SJCRH30 (cell line): ENCODE measurements at regions not wholly inside any gene's neighbourhood (a gene's known extent, or its start where the extent isn't known, plus 50 kb on each side); places are given as distances from the start of the nearest gene placed in this dataset.

Experiments used
- DNase-seq, 2 experiments: peaks; one replicate each; pipeline ENCODE4 v3.0.0-alpha.2; 2015 to 2020
- H3K27ac ChIP-seq: fragments of 250-450 bp; sonication (Bioruptor Pico); 2 replicates; pipeline ENCODE4 v1.5.1; 2020; ENCODE audit warnings: mild to moderate bottlenecking, moderate library complexity
- H3K27me3 ChIP-seq: fragments of 250-450 bp; sonication (Bioruptor Pico); 2 replicates; pipeline ENCODE4 v1.5.1; 2020; ENCODE audit warnings: mild to moderate bottlenecking, moderate library complexity
- H3K36me3 ChIP-seq: fragments of 250-450 bp; sonication (Bioruptor Pico); 2 replicates; pipeline ENCODE4 v1.5.1; 2020; ENCODE audit warnings: mild to moderate bottlenecking, moderate library complexity
- H3K4me1 ChIP-seq: fragments of 250-450 bp; sonication (Bioruptor Pico); 2 replicates; pipeline ENCODE4 v1.5.1; 2020; ENCODE audit warnings: mild to moderate bottlenecking, moderate library complexity
- H3K4me3 ChIP-seq: fragments of 250-450 bp; sonication (Bioruptor Pico); 2 replicates; pipeline ENCODE4 v1.5.1; 2020; ENCODE audit warnings: mild to moderate bottlenecking, moderate library complexity
- H3K9me3 ChIP-seq: fragments of 250-450 bp; sonication (Bioruptor Pico); replicated peaks from 2 replicates; pipeline ENCODE4 v1.5.1; 2020; ENCODE audit warnings: mild to moderate bottlenecking, moderate library complexity

- H3K9me3 ChIP-seq: no peaks in the 10 kb centered on the region
- H3K36me3 ChIP-seq: no peaks in the 10 kb centered on the region
- no peak overlapping the region for H3K4me3 ChIP-seq
- peak; percentile 9 to 65 for DNase-seq
- no peaks in the 10 kb centered on the region for H3K4me1 ChIP-seq
- H3K27me3 ChIP-seq: no peaks in the 10 kb centered on the region
- H3K27ac ChIP-seq: no peak overlapping the region
Observed at GRCh38 chr3:87350367-87351199, 74.2 kb upstream of the POU1F1 start.

GRCh38 chr3:87349833-87350232, 73.4 kb upstream of the POU1F1 start:
- H3K27me3 ChIP-seq: no peaks in the 10 kb centered on the region
- H3K36me3 ChIP-seq: no peaks in the 10 kb centered on the region
- H3K9me3 ChIP-seq: no peaks in the 10 kb centered on the region
- H3K4me3 ChIP-seq: no peak overlapping the region
- no peaks in the 10 kb centered on the region for H3K4me1 ChIP-seq
- H3K27ac ChIP-seq: no peak overlapping the region
- DNase-seq: no peak

GRCh38 chr3:87336761-87337160, 60.4 kb upstream of the POU1F1 start:
- DNase-seq: peak; percentile 64 to 79
- Histone ChIP-seq H3K4me3 (peak overlapping the region; percentile 37), H3K36me3 (no peaks in the 10 kb centered on the region), H3K9me3 (peaks cover 9% of the 10 kb centered on the region; the same call in 1 of the 2 replicates), H3K4me1 (peaks cover 30% of the 10 kb centered on the region), H3K27ac (peak overlapping the region; percentile 65), H3K27me3 (no peaks in the 10 kb centered on the region)

- no peak overlapping the region for H3K27ac ChIP-seq
- no peaks in the 10 kb centered on the region for H3K36me3 ChIP-seq
- H3K4me3 ChIP-seq: no peak overlapping the region
- DNase-seq: no peak
- H3K9me3 ChIP-seq: peaks cover 9% of the 10 kb centered on the region; the same call in 1 of the 2 replicates
- H3K27me3 ChIP-seq: no peaks in the 10 kb centered on the region
- peaks cover 30% of the 10 kb centered on the region for H3K4me1 ChIP-seq
Observed at GRCh38 chr3:87335931-87336330, 59.5 kb upstream of the POU1F1 start.

GRCh38 chr3:87333393-87333892, 57.1 kb upstream of the POU1F1 start:
- Histone ChIP-seq H3K27ac (peak overlapping the region; percentile 57), H3K27me3 (no peaks in the 10 kb centered on the region), H3K4me3 (no peak overlapping the region), H3K9me3 (peaks cover 9% of the 10 kb centered on the region; the same call in 1 of the 2 replicates), H3K4me1 (peaks cover 30% of the 10 kb centered on the region), H3K36me3 (no peaks in the 10 kb centered on the region)
- DNase-seq: peak; percentile 38 to 64

GRCh38 chr3:87332789-87333188, 56.4 kb upstream of the POU1F1 start:
- no peak for DNase-seq
- Histone ChIP-seq H3K9me3 (peaks cover 9% of the 10 kb centered on the region; the same call in 1 of the 2 replicates), H3K27me3 (no peaks in the 10 kb centered on the region), H3K27ac (peak overlapping the region; percentile 57), H3K4me3 (no peak overlapping the region), H3K36me3 (no peaks in the 10 kb centered on the region), H3K4me1 (peaks cover 30% of the 10 kb centered on the region)

- no peak for DNase-seq
- no peak overlapping the region for H3K4me3 ChIP-seq
- no peaks in the 10 kb centered on the region for H3K27me3 ChIP-seq
- peaks cover 11% of the 10 kb centered on the region for H3K4me1 ChIP-seq
- H3K36me3 ChIP-seq: no peaks in the 10 kb centered on the region
- no peak overlapping the region for H3K27ac ChIP-seq
- H3K9me3 ChIP-seq: no peaks in the 10 kb centered on the region
Observed at GRCh38 chr3:87329065-87329464, 52.7 kb upstream of the POU1F1 start.
